Activated T-cell treated with anti-CD3 and anti-CD28 coated beads, Interleukin-2, amount 50 U/mL, for 72 hours (primary cell): ENCODE measurements at regions not wholly inside any gene's neighbourhood (a gene's known extent, or its start where the extent isn't known, plus 50 kb on each side); places are given as distances from the start of the nearest gene placed in this dataset.
A peak's percentile ranks its signal among the peaks of the same experiment; 100 is the strongest.
"Not testable (repeated sequence)": the region's sequence is repeated elsewhere in the genome, so short reads cannot be mapped to it uniquely, and the experiment has no call there.

ENCODE experiments used
- ATAC-seq, 2 donors: fragments of 150-1000 bp; cut with Tn5 transposase; replicated peaks in 1 of 2; 2 replicates each; pipeline ENCODE4 v1.10.0; 2021; ENCODE audit warnings: moderate library complexity in 2 of 2, mild to moderate bottlenecking in 1 of 2
- DNase-seq, 2 donors: peaks; one replicate each; pipeline ENCODE4 v3.0.0; 2021 to 2022; ENCODE audit warnings: mixed read lengths in 1 of 2
- H3K27ac Mint-ChIP-seq: one replicate; pipeline ENCODE4 v1.8.0; 2022; ENCODE audit warnings: mild to moderate bottlenecking, moderate library complexity, mixed read lengths
- H3K27me3 Mint-ChIP-seq: one replicate; pipeline ENCODE4 v1.8.0; 2022; ENCODE audit warnings: low read depth, mixed read lengths
- H3K36me3 Mint-ChIP-seq, 2 donors: one replicate each; pipeline ENCODE4 v1.8.0; 2022; ENCODE audit warnings: mixed read lengths in 2 of 2, mild to moderate bottlenecking in 1 of 2; ENCODE audit not compliant: insufficient read depth in 2 of 2
- H3K4me1 Mint-ChIP-seq: one replicate; pipeline ENCODE4 v1.8.0; 2022; ENCODE audit warnings: low read depth, mixed read lengths
- H3K4me3 Mint-ChIP-seq, 2 donors: one replicate each; pipeline ENCODE4 v1.8.0; 2022; ENCODE audit warnings: mild to moderate bottlenecking in 2 of 2, mixed read lengths in 2 of 2, moderate library complexity in 2 of 2
- H3K9me3 Mint-ChIP-seq, 2 donors: one replicate each; pipeline ENCODE4 v1.8.0; 2022; ENCODE audit warnings: mixed read lengths in 2 of 2

- peak in 1 of 2 donors; percentile 30 for DNase-seq
- ATAC-seq = peak; percentile 58 to 69
- Mint-ChIP-seq H3K27ac (peak overlapping the region; percentile 40), H3K27me3 (no peaks in the 10 kb centered on the region), H3K4me3 (peak overlapping the region; percentile 57 to 80), H3K36me3 (peaks cover 6 to 11% of the 10 kb centered on the region in 2 donors), H3K4me1 (peaks cover 69% of the 10 kb centered on the region), H3K9me3 (peaks cover 2 to 4% of the 10 kb centered on the region in 2 donors)
These were observed 498.7 kb downstream of the TMEM121 start for GRCh38 chr14:106024983-106025604.

GRCh38 chr14:106026026-106026425 is 499.6 kb downstream of the TMEM121 start:
- H3K27ac Mint-ChIP-seq = no peak overlapping the region
- peaks cover 6 to 11% of the 10 kb centered on the region in 2 donors for H3K36me3 Mint-ChIP-seq
- H3K4me1 Mint-ChIP-seq = peaks cover 69% of the 10 kb centered on the region
- no peaks in the 10 kb centered on the region for H3K27me3 Mint-ChIP-seq
- DNase-seq (no peak), ATAC-seq (no peak)
- H3K4me3 Mint-ChIP-seq = no peak overlapping the region
- H3K9me3 Mint-ChIP-seq = peaks cover 2 to 4% of the 10 kb centered on the region in 2 donors

GRCh38 chr14:106027759-106028158 is 501.4 kb downstream of the TMEM121 start:
- ATAC-seq, H3K4me3 Mint-ChIP-seq, H3K9me3 Mint-ChIP-seq, DNase-seq, H3K27ac Mint-ChIP-seq, H3K27me3 Mint-ChIP-seq: not testable (repeated sequence)
- Mint-ChIP-seq H3K4me1 (peaks cover 54% of the 10 kb centered on the region), H3K36me3 (peaks cover 6 to 11% of the 10 kb centered on the region in 2 donors)

- H3K9me3 Mint-ChIP-seq = no peaks in the 10 kb centered on the region
- H3K4me1 Mint-ChIP-seq = peaks cover 54% of the 10 kb centered on the region
- H3K27me3 Mint-ChIP-seq = no peaks in the 10 kb centered on the region
- no peak overlapping the region for H3K27ac Mint-ChIP-seq
- no peak overlapping the region for H3K4me3 Mint-ChIP-seq
- H3K36me3 Mint-ChIP-seq = peaks cover 0 to under 1% of the 10 kb centered on the region in 2 donors
- ATAC-seq (no peak), DNase-seq (no peak)
These were observed 503.6 kb downstream of the TMEM121 start for GRCh38 chr14:106029959-106030358.

GRCh38 chr14:106037380-106037779 is 511.0 kb downstream of the TMEM121 start:
- no peaks in the 10 kb centered on the region for H3K27me3 Mint-ChIP-seq
- H3K36me3 Mint-ChIP-seq = no peaks in the 10 kb centered on the region
- DNase-seq (no peak), ATAC-seq (no peak)
- H3K27ac Mint-ChIP-seq = no peak overlapping the region
- no peaks in the 10 kb centered on the region for H3K9me3 Mint-ChIP-seq
- no peak overlapping the region for H3K4me3 Mint-ChIP-seq
- H3K4me1 Mint-ChIP-seq = peaks cover 69% of the 10 kb centered on the region

- no peaks in the 10 kb centered on the region for H3K27me3 Mint-ChIP-seq
- H3K4me1 Mint-ChIP-seq = peaks cover 61% of the 10 kb centered on the region
These were observed 511.9 kb downstream of the TMEM121 start for GRCh38 chr14:106038263-106038662.

GRCh38 chr14:106039400-106039799 is 513.0 kb downstream of the TMEM121 start:
- Mint-ChIP-seq H3K27ac (no peak overlapping the region), H3K36me3 (no peaks in the 10 kb centered on the region), H3K4me3 (no peak overlapping the region), H3K4me1 (peaks cover 50% of the 10 kb centered on the region), H3K9me3 (no peaks in the 10 kb centered on the region), H3K27me3 (no peaks in the 10 kb centered on the region)
- ATAC-seq (peak; percentile 84 to 92), DNase-seq (peak; percentile 69 to 73)

More at GRCh38 chr14:106038263-106038662, 511.9 kb downstream of the TMEM121 start:
- ATAC-seq = no peak
- DNase-seq = no peak
- Mint-ChIP-seq H3K27ac (no peak overlapping the region), H3K4me3 (no peak overlapping the region), H3K9me3 (no peaks in the 10 kb centered on the region), H3K36me3 (no peaks in the 10 kb centered on the region)

GRCh38 chr14:106044515-106044914 is 518.1 kb downstream of the TMEM121 start:
- Mint-ChIP-seq H3K4me1 (peaks cover 10% of the 10 kb centered on the region), H3K9me3 (no peaks in the 10 kb centered on the region), H3K27me3 (peaks cover 9% of the 10 kb centered on the region), H3K36me3 (no peaks in the 10 kb centered on the region), H3K4me3 (no peak overlapping the region), H3K27ac (no peak overlapping the region)
- ATAC-seq = no peak
- DNase-seq = no peak

GRCh38 chr14:106044949-106045596 is 518.7 kb downstream of the TMEM121 start:
- Mint-ChIP-seq H3K27ac (no peak overlapping the region), H3K36me3 (no peaks in the 10 kb centered on the region), H3K4me3 (no peak overlapping the region), H3K27me3 (peaks cover 9% of the 10 kb centered on the region), H3K4me1 (peaks cover 7% of the 10 kb centered on the region), H3K9me3 (no peaks in the 10 kb centered on the region)
- ATAC-seq = peak; percentile 100
- DNase-seq = peak; percentile 89 to 91

GRCh38 chr14:106051796-106052195 is 525.4 kb downstream of the TMEM121 start:
- H3K4me1 Mint-ChIP-seq = peaks cover 38% of the 10 kb centered on the region
- H3K27ac Mint-ChIP-seq = no peak overlapping the region
- H3K27me3 Mint-ChIP-seq = peaks cover 9% of the 10 kb centered on the region
- no peaks in the 10 kb centered on the region for H3K36me3 Mint-ChIP-seq
- peak; percentile 81 to 91 for ATAC-seq
- no peak overlapping the region for H3K4me3 Mint-ChIP-seq
- H3K9me3 Mint-ChIP-seq = no peaks in the 10 kb centered on the region
- DNase-seq = peak; percentile 8 to 34

GRCh38 chr14:106055289-106055688 is 528.9 kb downstream of the TMEM121 start:
- ATAC-seq (no peak), DNase-seq (no peak)
- Mint-ChIP-seq H3K9me3 (no peaks in the 10 kb centered on the region), H3K4me3 (no peak overlapping the region), H3K4me1 (peaks cover 50% of the 10 kb centered on the region), H3K27ac (no peak overlapping the region), H3K27me3 (peaks cover 14% of the 10 kb centered on the region), H3K36me3 (no peaks in the 10 kb centered on the region)

GRCh38 chr14:106058342-106058741 is 532.0 kb downstream of the TMEM121 start:
- Mint-ChIP-seq H3K27ac (no peak overlapping the region), H3K4me1 (peaks cover 57% of the 10 kb centered on the region), H3K4me3 (peak overlapping the region in 1 of 2 donors; percentile 10), H3K36me3 (no peaks in the 10 kb centered on the region), H3K9me3 (no peaks in the 10 kb centered on the region), H3K27me3 (peaks cover 18% of the 10 kb centered on the region)
- peak; percentile 65 to 73 for ATAC-seq
- DNase-seq = no peak

GRCh38 chr14:106060276-106060975 is 534.0 kb downstream of the TMEM121 start:
- no peak for DNase-seq
- peaks cover 30% of the 10 kb centered on the region for H3K27me3 Mint-ChIP-seq
- no peak overlapping the region for H3K27ac Mint-ChIP-seq
- no peak for ATAC-seq
- H3K4me1 Mint-ChIP-seq = peaks cover 39% of the 10 kb centered on the region
- no peak overlapping the region for H3K4me3 Mint-ChIP-seq
- no peaks in the 10 kb centered on the region for H3K9me3 Mint-ChIP-seq
- H3K36me3 Mint-ChIP-seq = no peaks in the 10 kb centered on the region
